ENCODE measurements at regions not wholly inside any gene's neighbourhood (a gene's known extent, or its start where the extent isn't known, plus 50 kb on each side); places are given as distances from the start of the nearest gene placed in this dataset.

GRCh38 chr5:174293481-174293880 is 248.0 kb downstream of the NSG2 start:
- no peak overlapping the region for H3K4me3 ChIP-seq (ENCODE audit: low read depth in 1 of 5, low read length in 5 of 5)
- H3K27me3 ChIP-seq (ENCODE audit: control insufficient read depth in 5 of 5, insufficient read depth in 4 of 5, low read length in 5 of 5) = peaks cover 0 to 2% (median 0%) of the 10 kb centered on the region in 5 donors
- H3K4me1 ChIP-seq (ENCODE audit: control insufficient read depth in 5 of 5, insufficient read depth in 5 of 5, low read length in 5 of 5) = no peaks in the 10 kb centered on the region
- no peak overlapping the region for H3K27ac ChIP-seq (ENCODE audit: low read depth, low read length)
- H3K36me3 ChIP-seq (ENCODE audit: control insufficient read depth in 5 of 5, insufficient read depth in 5 of 5, low read length in 5 of 5) = no peaks in the 10 kb centered on the region
- H3K9me3 ChIP-seq (ENCODE audit: control insufficient read depth in 5 of 5, low read length in 5 of 5) = peaks cover 0 to 9% (median 0%) of the 10 kb centered on the region in 5 donors
- no peak overlapping the region for H3K9ac ChIP-seq (ENCODE audit: low read length in 5 of 5)

- Histone ChIP-seq H3K4me1 (ENCODE audit: control insufficient read depth in 5 of 5, insufficient read depth in 5 of 5, low read length in 5 of 5) (no peaks in the 10 kb centered on the region), H3K27me3 (ENCODE audit: control insufficient read depth in 5 of 5, insufficient read depth in 4 of 5, low read length in 5 of 5) (peaks cover 0 to 3% (median 2%) of the 10 kb centered on the region in 5 donors), H3K4me3 (ENCODE audit: low read depth in 1 of 5, low read length in 5 of 5) (no peak overlapping the region), H3K27ac (ENCODE audit: low read depth, low read length) (no peak overlapping the region), H3K9me3 (ENCODE audit: control insufficient read depth in 5 of 5, low read length in 5 of 5) (peaks cover 0 to 4% (median 0%) of the 10 kb centered on the region in 5 donors), H3K9ac (ENCODE audit: low read length in 5 of 5) (no peak overlapping the region), H3K36me3 (ENCODE audit: control insufficient read depth in 5 of 5, insufficient read depth in 5 of 5, low read length in 5 of 5) (no peaks in the 10 kb centered on the region)
These were observed 249.6 kb downstream of the NSG2 start for GRCh38 chr5:174294891-174295620.

- Histone ChIP-seq H3K27ac (ENCODE audit: low read depth, low read length) (no peak overlapping the region), H3K27me3 (ENCODE audit: control insufficient read depth in 5 of 5, insufficient read depth in 4 of 5, low read length in 5 of 5) (peaks cover 0 to 9% (median 5%) of the 10 kb centered on the region in 5 donors), H3K4me3 (ENCODE audit: low read depth in 1 of 5, low read length in 5 of 5) (no peak overlapping the region), H3K36me3 (ENCODE audit: control insufficient read depth in 5 of 5, insufficient read depth in 5 of 5, low read length in 5 of 5) (no peaks in the 10 kb centered on the region), H3K9me3 (ENCODE audit: control insufficient read depth in 5 of 5, low read length in 5 of 5) (peaks cover 0 to 2% (median 0%) of the 10 kb centered on the region in 5 donors), H3K9ac (ENCODE audit: low read length in 5 of 5) (no peak overlapping the region), H3K4me1 (ENCODE audit: control insufficient read depth in 5 of 5, insufficient read depth in 5 of 5, low read length in 5 of 5) (no peaks in the 10 kb centered on the region)
These were observed 250.4 kb downstream of the NSG2 start for GRCh38 chr5:174295702-174296436.

- Histone ChIP-seq H3K27me3 (ENCODE audit: control insufficient read depth in 5 of 5, insufficient read depth in 4 of 5, low read length in 5 of 5) (peaks cover 5 to 27% (median 9%) of the 10 kb centered on the region in 5 donors), H3K4me3 (ENCODE audit: low read depth in 1 of 5, low read length in 5 of 5) (no peak overlapping the region), H3K36me3 (ENCODE audit: control insufficient read depth in 5 of 5, insufficient read depth in 5 of 5, low read length in 5 of 5) (no peaks in the 10 kb centered on the region), H3K27ac (ENCODE audit: low read depth, low read length) (no peak overlapping the region), H3K9ac (ENCODE audit: low read length in 5 of 5) (no peak overlapping the region), H3K4me1 (ENCODE audit: control insufficient read depth in 5 of 5, insufficient read depth in 5 of 5, low read length in 5 of 5) (no peaks in the 10 kb centered on the region), H3K9me3 (ENCODE audit: control insufficient read depth in 5 of 5, low read length in 5 of 5) (no peaks in the 10 kb centered on the region)
These were observed 254.8 kb downstream of the NSG2 start for GRCh38 chr5:174300118-174300940.

- H3K4me1 ChIP-seq (ENCODE audit: control insufficient read depth in 5 of 5, insufficient read depth in 5 of 5, low read length in 5 of 5) = no peaks in the 10 kb centered on the region
- H3K27me3 ChIP-seq (ENCODE audit: control insufficient read depth in 5 of 5, insufficient read depth in 4 of 5, low read length in 5 of 5) = peaks cover 5 to 32% (median 12%) of the 10 kb centered on the region in 5 donors
- H3K4me3 ChIP-seq (ENCODE audit: low read depth in 1 of 5, low read length in 5 of 5) = no peak overlapping the region
- no peaks in the 10 kb centered on the region for H3K36me3 ChIP-seq (ENCODE audit: control insufficient read depth in 5 of 5, insufficient read depth in 5 of 5, low read length in 5 of 5)
- no peak overlapping the region for H3K27ac ChIP-seq (ENCODE audit: low read depth, low read length)
- no peak overlapping the region for H3K9ac ChIP-seq (ENCODE audit: low read length in 5 of 5)
- no peaks in the 10 kb centered on the region for H3K9me3 ChIP-seq (ENCODE audit: control insufficient read depth in 5 of 5, low read length in 5 of 5)
These were observed 255.6 kb downstream of the NSG2 start for GRCh38 chr5:174300941-174301761.

- H3K27me3 ChIP-seq (ENCODE audit: control insufficient read depth in 5 of 5, insufficient read depth in 4 of 5, low read length in 5 of 5) = peaks cover 9 to 37% (median 16%) of the 10 kb centered on the region in 5 donors
- H3K27ac ChIP-seq (ENCODE audit: low read depth, low read length) = no peak overlapping the region
- no peak overlapping the region for H3K9ac ChIP-seq (ENCODE audit: low read length in 5 of 5)
- H3K4me1 ChIP-seq (ENCODE audit: control insufficient read depth in 5 of 5, insufficient read depth in 5 of 5, low read length in 5 of 5) = no peaks in the 10 kb centered on the region
- no peaks in the 10 kb centered on the region for H3K9me3 ChIP-seq (ENCODE audit: control insufficient read depth in 5 of 5, low read length in 5 of 5)
- no peaks in the 10 kb centered on the region for H3K36me3 ChIP-seq (ENCODE audit: control insufficient read depth in 5 of 5, insufficient read depth in 5 of 5, low read length in 5 of 5)
- no peak overlapping the region for H3K4me3 ChIP-seq (ENCODE audit: low read depth in 1 of 5, low read length in 5 of 5)
These were observed 256.5 kb downstream of the NSG2 start for GRCh38 chr5:174301848-174302625.

- Histone ChIP-seq H3K9ac (ENCODE audit: low read length in 5 of 5) (no peak overlapping the region), H3K27ac (ENCODE audit: low read depth, low read length) (no peak overlapping the region), H3K4me1 (ENCODE audit: control insufficient read depth in 5 of 5, insufficient read depth in 5 of 5, low read length in 5 of 5) (no peaks in the 10 kb centered on the region), H3K36me3 (ENCODE audit: control insufficient read depth in 5 of 5, insufficient read depth in 5 of 5, low read length in 5 of 5) (no peaks in the 10 kb centered on the region), H3K4me3 (ENCODE audit: low read depth in 1 of 5, low read length in 5 of 5) (no peak overlapping the region), H3K9me3 (ENCODE audit: control insufficient read depth in 5 of 5, low read length in 5 of 5) (no peaks in the 10 kb centered on the region), H3K27me3 (ENCODE audit: control insufficient read depth in 5 of 5, insufficient read depth in 4 of 5, low read length in 5 of 5) (peaks cover 9 to 37% (median 16%) of the 10 kb centered on the region in 5 donors)
These were observed 257.5 kb downstream of the NSG2 start for GRCh38 chr5:174303035-174303434.

GRCh38 chr5:174303437-174304045 is 258.0 kb downstream of the NSG2 start:
- H3K4me3 ChIP-seq (ENCODE audit: low read depth in 1 of 5, low read length in 5 of 5) = no peak overlapping the region
- H3K9ac ChIP-seq (ENCODE audit: low read length in 5 of 5) = no peak overlapping the region
- no peaks in the 10 kb centered on the region for H3K36me3 ChIP-seq (ENCODE audit: control insufficient read depth in 5 of 5, insufficient read depth in 5 of 5, low read length in 5 of 5)
- no peaks in the 10 kb centered on the region for H3K9me3 ChIP-seq (ENCODE audit: control insufficient read depth in 5 of 5, low read length in 5 of 5)
- no peak overlapping the region for H3K27ac ChIP-seq (ENCODE audit: low read depth, low read length)
- H3K27me3 ChIP-seq (ENCODE audit: control insufficient read depth in 5 of 5, insufficient read depth in 4 of 5, low read length in 5 of 5) = peaks cover 9 to 37% (median 16%) of the 10 kb centered on the region in 5 donors
- H3K4me1 ChIP-seq (ENCODE audit: control insufficient read depth in 5 of 5, insufficient read depth in 5 of 5, low read length in 5 of 5) = no peaks in the 10 kb centered on the region
